Neural cell (in vitro differentiated cells): ENCODE measurements at regions not wholly inside any gene's neighbourhood (a gene's known extent, or its start where the extent isn't known, plus 50 kb on each side); places are given as distances from the start of the nearest gene placed in this dataset.

Experiments
- REST ChIP-seq: IDR thresholded peaks from 2 replicates; pipeline ENCODE4 v1.6.1; 2012; ENCODE audit warnings: borderline replicate concordance
- TAF1 ChIP-seq: IDR thresholded peaks from 2 replicates; pipeline ENCODE4 v1.6.1; 2012; ENCODE audit warnings: low read depth
- TF ChIP-seq, protein P1 (sequence below): fragments of 450-650 bp; IDR thresholded peaks from 2 replicates; pipeline ENCODE4 v1.5.1; 2014; ENCODE audit warnings: antibody characterized with exemption, mild to moderate bottlenecking, moderate library complexity; ENCODE audit not compliant: poor library complexity, severe bottlenecking

DNA sequence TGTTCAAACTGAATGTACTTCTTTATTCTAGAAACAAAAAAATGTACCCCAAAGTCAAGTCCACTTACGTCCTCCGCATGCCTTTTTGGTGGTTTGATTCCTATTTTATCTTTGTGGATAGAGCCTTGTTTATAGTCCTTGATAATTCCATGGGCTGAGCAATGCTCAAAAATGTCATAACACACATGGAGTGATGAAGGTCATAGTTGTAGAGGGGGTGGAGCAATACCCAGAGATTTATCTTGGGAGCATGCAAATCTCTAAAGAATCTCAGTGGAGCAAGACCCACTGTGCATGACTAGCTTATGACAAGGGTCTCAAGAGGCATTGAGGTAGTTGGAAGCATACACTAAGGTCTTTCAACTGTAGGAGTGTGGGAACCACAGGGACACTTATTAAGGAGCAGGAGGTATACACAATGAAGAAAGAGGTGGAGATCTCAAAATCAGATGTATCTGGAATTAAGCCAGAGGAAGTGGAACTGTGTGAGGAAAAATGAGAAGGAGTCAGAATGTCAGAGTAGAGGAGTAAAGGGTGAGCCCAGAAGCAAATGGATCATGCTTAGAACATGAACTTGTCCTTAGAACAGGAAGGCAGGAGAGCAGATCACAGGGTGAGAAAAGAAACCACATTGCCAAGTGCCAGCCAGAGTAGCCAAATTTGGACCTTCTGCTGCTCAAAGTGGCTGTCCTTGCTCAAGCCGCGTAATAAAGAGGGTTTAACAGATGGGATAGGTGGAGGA lies 68.1 kb upstream of the STK39 start:
- TF ChIP-seq, protein P1, sequence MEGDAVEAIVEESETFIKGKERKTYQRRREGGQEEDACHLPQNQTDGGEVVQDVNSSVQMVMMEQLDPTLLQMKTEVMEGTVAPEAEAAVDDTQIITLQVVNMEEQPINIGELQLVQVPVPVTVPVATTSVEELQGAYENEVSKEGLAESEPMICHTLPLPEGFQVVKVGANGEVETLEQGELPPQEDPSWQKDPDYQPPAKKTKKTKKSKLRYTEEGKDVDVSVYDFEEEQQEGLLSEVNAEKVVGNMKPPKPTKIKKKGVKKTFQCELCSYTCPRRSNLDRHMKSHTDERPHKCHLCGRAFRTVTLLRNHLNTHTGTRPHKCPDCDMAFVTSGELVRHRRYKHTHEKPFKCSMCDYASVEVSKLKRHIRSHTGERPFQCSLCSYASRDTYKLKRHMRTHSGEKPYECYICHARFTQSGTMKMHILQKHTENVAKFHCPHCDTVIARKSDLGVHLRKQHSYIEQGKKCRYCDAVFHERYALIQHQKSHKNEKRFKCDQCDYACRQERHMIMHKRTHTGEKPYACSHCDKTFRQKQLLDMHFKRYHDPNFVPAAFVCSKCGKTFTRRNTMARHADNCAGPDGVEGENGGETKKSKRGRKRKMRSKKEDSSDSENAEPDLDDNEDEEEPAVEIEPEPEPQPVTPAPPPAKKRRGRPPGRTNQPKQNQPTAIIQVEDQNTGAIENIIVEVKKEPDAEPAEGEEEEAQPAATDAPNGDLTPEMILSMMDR = no peak
- TF ChIP-seq TAF1 (no peak), REST (no peak)
